ENCODE measurements at regions not wholly inside any gene's neighbourhood (a gene's known extent, or its start where the extent isn't known, plus 50 kb on each side); places are given as distances from the start of the nearest gene placed in this dataset.

DNA sequence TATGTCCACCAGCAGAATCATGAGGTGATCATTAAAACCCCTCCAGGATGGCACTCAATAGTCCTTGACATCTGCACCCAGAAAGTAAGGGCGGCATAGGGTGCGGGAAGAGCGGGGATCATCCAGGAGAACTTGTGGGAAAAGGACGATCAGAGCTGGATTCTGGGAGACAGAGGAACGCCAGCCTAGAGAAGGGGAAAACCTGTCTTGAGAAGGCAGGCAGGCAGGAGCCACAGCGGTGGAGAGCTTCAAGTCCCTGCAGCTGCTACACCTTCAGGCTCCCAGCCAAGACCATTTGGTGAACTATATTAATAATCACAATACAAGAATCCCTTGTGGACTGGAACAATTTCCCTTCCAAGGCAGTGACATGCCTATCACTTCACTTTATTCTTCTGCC is 134.3 kb downstream of the BUD13 start:
- DNase-seq (ENCODE audit: low read depth): no peak
- TF ChIP-seq, protein P1, sequence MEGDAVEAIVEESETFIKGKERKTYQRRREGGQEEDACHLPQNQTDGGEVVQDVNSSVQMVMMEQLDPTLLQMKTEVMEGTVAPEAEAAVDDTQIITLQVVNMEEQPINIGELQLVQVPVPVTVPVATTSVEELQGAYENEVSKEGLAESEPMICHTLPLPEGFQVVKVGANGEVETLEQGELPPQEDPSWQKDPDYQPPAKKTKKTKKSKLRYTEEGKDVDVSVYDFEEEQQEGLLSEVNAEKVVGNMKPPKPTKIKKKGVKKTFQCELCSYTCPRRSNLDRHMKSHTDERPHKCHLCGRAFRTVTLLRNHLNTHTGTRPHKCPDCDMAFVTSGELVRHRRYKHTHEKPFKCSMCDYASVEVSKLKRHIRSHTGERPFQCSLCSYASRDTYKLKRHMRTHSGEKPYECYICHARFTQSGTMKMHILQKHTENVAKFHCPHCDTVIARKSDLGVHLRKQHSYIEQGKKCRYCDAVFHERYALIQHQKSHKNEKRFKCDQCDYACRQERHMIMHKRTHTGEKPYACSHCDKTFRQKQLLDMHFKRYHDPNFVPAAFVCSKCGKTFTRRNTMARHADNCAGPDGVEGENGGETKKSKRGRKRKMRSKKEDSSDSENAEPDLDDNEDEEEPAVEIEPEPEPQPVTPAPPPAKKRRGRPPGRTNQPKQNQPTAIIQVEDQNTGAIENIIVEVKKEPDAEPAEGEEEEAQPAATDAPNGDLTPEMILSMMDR (IDR thresholded peaks at IDR 0.05; ENCODE audit: control insufficient read depth, insufficient read depth, low read depth, low read length, missing control alignments): no peak
- H3K4me3 ChIP-seq (ENCODE audit: control insufficient read depth, low read depth, low read length): no peak overlapping the region

DNA sequence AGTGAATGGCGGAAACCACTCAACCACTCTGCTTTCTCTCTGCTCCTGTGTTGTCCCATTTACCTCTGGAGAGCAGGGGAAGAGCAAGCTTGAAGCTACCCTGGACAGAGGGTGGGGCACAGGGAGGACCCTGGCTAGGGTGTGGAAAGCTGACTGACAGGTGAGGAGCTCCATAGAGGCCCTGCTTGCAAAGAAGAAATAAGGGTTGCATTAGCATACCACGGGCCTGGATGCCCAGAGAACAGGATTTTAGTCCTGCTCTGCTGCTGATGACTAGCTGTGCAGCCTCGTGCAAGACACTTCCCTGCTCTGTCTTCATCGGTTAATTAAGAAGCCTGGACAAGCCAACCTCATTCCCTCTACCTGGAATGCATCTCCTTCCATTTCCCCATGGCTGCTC is 135.0 kb downstream of the BUD13 start:
- no peak overlapping the region for H3K4me3 ChIP-seq (ENCODE audit: control insufficient read depth, low read depth, low read length)
- DNase-seq (ENCODE audit: low read depth): no peak
- TF ChIP-seq, protein P1 (IDR thresholded peaks at IDR 0.05; ENCODE audit: control insufficient read depth, insufficient read depth, low read depth, low read length, missing control alignments): no peak

DNA sequence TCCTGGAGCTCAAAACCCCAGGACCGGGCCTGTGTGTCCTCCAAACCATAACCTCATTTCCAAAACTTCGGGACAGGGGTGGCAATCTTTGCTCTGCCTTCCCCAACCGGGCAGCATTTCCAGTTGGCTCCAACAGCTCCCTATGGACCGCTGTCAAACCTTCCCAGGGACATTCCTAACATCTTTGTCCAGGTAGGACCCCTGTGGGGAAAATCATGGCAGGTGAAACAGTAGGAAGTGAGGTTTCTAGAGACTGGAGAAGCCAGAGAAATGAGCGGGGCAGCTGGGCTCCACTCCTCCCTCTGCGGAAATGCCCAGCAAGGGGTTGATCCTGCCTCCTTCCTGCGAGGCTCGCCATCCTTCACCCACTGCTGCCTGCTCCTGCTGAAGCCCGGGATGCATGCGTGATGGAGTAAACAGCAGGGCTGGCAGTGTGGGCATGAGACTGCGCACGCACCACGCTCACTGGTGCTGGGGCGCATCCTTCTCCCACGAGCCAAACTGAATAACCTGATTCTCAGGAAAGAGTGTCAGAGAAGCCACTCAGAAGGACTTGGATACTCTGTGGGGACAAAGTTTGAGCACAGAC is 136.4 kb downstream of the BUD13 start:
- no peak for DNase-seq (ENCODE audit: low read depth)
- TF ChIP-seq, protein P1 (IDR thresholded peaks at IDR 0.05; ENCODE audit: control insufficient read depth, insufficient read depth, low read depth, low read length, missing control alignments): no peak
- H3K4me3 ChIP-seq (ENCODE audit: control insufficient read depth, low read depth, low read length): no peak overlapping the region

DNA sequence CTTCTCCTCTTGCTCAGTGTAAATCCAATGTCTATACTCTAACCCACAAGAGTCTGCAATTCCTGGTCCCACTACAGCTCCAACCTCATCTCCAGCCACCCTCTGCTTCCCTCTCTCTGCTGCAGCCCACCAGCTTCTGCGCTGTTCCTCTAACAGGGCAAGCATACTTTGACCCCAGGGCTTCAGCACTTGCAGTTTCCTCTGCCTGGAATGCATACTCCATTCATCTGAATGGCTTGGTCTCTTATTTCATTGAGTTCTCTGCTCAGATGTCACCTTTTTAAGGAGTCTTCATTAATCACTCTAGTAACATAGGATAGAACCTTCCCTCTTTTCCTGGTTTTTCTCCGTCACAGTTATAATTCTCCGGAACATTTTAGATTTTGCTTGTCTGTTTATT is 141.6 kb downstream of the BUD13 start:
- H3K4me3 ChIP-seq (ENCODE audit: control insufficient read depth, low read depth, low read length): no peak overlapping the region
- no peak for DNase-seq (ENCODE audit: low read depth)
- TF ChIP-seq, protein P1 (IDR thresholded peaks at IDR 0.05; ENCODE audit: control insufficient read depth, insufficient read depth, low read depth, low read length, missing control alignments): no peak

DNA sequence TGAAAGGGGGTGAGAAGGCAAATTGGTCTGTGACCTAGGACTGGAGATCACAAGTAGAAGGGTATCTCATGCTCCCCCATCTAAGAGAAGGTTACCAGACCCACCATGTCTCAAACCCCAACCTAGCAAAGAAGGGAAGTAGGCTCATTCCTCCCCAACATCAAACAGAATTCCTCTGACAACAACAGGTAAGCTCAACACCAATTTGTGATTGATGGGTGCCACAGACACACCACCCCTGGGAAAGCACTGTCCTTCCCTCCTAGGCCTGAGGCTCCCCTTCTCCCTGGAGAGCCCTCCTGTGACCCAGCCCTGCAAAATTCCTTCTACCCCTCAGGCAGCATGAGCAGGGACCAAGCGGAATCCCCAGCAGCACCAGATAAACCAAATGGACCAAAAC is 154.3 kb downstream of the BUD13 start:
- H3K4me3 ChIP-seq (ENCODE audit: control insufficient read depth, low read depth, low read length): no peak overlapping the region
- TF ChIP-seq, protein P1 (IDR thresholded peaks at IDR 0.05; ENCODE audit: control insufficient read depth, insufficient read depth, low read depth, low read length, missing control alignments): no peak
- no peak for DNase-seq (ENCODE audit: low read depth)

DNA sequence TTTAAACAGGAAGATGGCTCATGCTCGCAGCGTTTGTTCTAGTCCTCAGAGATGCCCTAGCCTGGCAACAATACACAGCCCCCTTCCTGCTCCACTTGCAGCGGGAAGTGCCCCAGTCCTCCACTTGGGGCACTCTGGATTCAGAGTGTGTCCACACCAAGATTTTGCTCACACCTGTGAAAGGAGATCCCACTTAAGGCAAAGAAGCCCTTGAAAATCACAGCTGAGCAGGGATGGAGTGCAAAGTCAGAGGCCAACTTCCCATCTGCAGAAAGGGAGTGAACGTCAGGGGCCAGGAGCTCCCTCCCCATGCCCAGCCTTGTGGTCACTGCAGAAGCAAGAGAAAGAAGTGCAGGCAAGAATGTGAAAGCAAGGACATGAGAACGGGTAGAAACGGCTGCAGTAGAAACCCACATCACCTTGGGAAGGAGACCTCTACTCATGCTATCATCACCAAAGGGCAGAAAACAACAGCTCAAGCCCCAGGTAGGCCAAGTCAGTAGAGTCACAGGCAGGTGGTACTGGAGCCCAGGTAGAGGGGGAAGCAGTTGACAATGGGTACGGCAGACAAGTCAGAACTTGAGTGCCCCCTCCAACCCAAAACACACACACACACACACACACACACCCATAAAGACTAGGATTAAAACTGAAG is 157.4 kb downstream of the BUD13 start:
- no peak for DNase-seq (ENCODE audit: low read depth)
- TF ChIP-seq, protein P1 (IDR thresholded peaks at IDR 0.05; ENCODE audit: control insufficient read depth, insufficient read depth, low read depth, low read length, missing control alignments): no peak
- no peak overlapping the region for H3K4me3 ChIP-seq (ENCODE audit: control insufficient read depth, low read depth, low read length)

Data from AG09309 (cell line).